AG09319 (cell line): ENCODE measurements at regions not wholly inside any gene's neighbourhood (a gene's known extent, or its start where the extent isn't known, plus 50 kb on each side); places are given as distances from the start of the nearest gene placed in this dataset.

Source experiments
- DNase-seq: peaks from one replicate; pipeline ENCODE4 v3.0.0-alpha.2; 2010; ENCODE audit warnings: low read depth; ENCODE audit errors: extremely low read depth
- TF ChIP-seq, protein P1 (sequence below): IDR thresholded peaks from 2 replicates; pipeline ENCODE4 v1.5.1; 2011; ENCODE audit warnings: low read depth, mild to moderate bottlenecking, inconsistent platforms, low read length, moderate library complexity

DNA sequence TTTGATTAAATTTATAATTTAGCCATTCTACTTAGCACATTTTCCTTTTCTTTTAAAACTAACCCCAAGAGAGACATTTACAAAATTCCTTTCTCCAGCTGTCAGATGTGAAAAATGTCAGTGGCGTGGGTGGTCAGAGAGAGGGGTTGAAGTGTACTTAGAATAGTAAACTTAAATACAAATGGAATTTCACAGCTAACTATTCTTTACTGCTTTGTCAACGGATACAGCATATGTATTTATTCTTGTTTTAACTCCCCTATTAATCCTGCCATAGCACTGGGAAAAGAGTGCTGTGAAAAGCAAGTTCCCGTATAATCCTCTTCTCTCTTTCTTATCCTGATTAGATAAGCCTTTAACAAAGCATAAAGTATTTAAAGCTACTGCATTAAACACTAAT, 191.4 kb upstream of the CHAC2 start:
- TF ChIP-seq, protein P1, sequence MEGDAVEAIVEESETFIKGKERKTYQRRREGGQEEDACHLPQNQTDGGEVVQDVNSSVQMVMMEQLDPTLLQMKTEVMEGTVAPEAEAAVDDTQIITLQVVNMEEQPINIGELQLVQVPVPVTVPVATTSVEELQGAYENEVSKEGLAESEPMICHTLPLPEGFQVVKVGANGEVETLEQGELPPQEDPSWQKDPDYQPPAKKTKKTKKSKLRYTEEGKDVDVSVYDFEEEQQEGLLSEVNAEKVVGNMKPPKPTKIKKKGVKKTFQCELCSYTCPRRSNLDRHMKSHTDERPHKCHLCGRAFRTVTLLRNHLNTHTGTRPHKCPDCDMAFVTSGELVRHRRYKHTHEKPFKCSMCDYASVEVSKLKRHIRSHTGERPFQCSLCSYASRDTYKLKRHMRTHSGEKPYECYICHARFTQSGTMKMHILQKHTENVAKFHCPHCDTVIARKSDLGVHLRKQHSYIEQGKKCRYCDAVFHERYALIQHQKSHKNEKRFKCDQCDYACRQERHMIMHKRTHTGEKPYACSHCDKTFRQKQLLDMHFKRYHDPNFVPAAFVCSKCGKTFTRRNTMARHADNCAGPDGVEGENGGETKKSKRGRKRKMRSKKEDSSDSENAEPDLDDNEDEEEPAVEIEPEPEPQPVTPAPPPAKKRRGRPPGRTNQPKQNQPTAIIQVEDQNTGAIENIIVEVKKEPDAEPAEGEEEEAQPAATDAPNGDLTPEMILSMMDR = no peak
- DNase-seq = no peak

DNA sequence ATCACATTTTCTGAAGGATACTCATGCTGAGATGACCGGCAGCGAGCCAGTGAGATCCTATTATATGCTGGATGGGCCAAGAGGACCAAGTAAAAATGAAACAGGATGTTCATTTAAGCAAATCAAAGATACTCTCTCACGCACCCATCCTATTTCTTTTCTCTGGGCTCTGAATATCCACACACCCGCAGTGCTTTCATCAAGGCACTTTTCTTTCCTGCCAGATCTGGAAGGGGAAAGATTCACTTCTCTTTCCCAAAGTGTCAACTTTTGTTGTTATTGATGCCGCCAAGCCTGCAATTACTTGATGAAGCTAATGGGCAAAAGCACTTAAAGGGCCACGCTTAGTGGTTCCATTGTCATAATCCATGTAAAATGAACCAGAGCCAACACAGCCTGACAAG, 191.9 kb upstream of the CHAC2 start:
- no peak for DNase-seq
- TF ChIP-seq, protein P1 = no peak

DNA sequence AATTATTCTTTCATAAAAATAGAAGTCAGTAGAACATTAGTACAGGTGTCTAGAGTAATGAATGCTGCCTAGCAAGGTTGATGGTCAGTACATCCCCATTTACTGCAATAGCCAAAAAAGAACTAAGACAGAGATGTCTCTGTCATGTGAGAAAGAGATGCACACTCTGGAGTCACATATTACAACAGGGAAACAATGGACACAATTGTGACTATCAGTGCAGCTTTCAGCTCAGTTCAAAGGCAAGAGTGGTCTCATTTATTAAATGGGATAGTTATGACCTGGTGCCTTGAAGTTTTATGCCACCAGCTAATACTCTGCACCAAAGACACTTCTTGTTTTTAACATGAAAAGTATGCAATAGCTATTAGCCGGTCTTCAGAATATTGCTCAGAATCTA, 194.9 kb upstream of the CHAC2 start:
- TF ChIP-seq, protein P1 = no peak
- DNase-seq = no peak

DNA sequence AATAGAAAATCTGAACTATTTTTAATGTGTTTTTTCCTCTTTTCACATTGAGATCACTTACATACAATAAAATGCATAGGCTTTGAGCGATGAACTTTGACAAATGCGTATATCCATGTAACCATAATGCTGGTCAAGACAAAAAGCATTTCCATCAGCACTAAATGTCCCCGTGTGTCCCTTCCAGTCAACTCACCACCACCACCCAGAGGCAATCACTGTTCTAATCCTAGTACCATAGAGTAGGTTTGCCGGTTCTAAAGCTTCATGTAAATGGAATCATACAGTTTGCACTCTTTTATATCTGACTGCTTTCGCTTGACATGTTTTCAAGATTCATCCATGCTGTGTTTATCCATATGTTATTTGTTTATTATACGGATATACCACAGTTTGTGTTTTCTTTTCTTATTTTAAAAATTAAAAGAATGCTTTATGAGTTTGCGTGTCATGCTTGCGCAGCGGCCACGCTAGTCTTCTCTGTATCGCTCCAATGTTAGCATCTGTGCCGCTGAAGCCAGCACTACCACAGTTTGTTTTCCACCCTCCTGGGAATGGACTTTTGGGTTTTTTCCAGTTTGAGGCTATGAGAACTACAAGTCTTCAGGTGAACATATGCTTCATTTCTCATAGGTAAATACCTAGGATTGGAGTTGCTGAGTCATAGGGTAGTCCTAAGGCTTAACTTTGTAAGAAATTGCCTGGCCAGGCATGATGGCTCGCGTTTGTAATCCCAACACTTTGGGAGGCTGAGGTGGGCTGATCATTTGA, 197.5 kb upstream of the CHAC2 start:
- DNase-seq = no peak

DNA sequence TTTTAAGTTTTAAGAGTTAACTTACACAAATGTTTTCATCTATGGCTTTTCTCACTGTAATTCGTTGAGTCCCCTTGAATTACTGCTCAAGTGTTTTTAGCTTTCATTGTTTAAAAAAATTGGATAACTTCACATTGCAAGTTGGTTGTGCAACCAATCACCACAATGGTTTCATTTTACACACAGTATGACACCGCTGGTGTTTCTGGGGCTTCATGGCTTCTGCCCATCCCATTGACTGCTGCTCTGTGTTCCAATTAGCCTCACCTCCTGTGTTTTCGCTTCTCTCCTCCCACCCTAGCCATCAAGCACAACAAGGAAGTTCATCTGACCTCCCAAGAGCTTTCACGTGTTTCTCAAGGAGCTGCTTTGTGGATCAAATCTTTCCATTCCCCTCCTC, 199.1 kb upstream of the CHAC2 start:
- no peak for DNase-seq
- TF ChIP-seq, protein P1 = no peak

More for the DNA sequence above, 197.5 kb upstream of the CHAC2 start:
- TF ChIP-seq, protein P1 = no peak

DNA sequence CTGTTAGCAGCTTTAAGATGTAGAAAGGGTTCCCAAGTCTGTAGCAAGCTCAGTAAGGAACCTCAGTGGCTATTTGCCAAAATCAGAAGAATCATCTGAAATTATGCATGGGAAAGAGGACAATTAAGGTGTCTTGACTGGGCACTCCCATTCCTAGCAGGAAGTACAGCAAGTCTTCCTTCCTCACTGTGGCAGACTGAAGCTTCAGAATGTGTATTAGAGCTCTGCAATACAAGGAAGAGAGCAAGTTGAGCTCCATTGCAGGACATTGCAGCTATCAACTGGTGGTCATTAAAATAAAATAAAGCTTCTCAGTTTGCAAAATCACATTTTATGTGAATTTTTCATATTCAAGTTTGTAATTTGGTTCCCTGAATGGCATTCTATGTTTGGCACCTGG, 200.5 kb upstream of the CHAC2 start:
- TF ChIP-seq, protein P1 = no peak
- no peak for DNase-seq

DNA sequence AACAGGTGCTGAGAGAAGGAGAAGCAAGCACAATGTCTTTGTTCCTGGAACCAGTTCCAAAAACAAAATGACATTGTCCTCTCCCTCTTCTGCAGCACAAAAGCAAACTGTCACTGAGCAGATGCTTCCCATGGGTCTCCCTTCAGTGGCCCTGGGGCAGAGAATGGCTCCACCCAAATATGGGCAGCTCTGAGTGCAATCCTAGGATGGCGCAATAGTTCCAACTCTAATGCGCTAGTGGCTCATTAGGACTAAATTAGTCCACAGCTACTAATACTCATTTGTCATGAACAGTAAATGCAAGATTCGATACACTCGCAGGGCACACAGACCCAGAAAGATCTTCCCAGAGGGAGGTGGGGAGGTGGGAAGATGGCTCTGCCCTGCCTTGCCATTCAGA, 205.2 kb upstream of the CHAC2 start:
- DNase-seq = no peak

More for the DNA sequence above, 205.2 kb upstream of the CHAC2 start:
- TF ChIP-seq, protein P1 = no peak
